ENCODE measurements at regions not wholly inside any gene's neighbourhood (a gene's known extent, or its start where the extent isn't known, plus 50 kb on each side); places are given as distances from the start of the nearest gene placed in this dataset.

GRCh38 chr1:4511374-4511773, 143.0 kb upstream of the AJAP1 start:
- Histone ChIP-seq H3K4me1 (peaks cover 11 to 14% (median 12%) of the 10 kb centered on the region in 4 donors), H3K27me3 (peaks cover 0 to 26% (median 0%) of the 10 kb centered on the region in 4 donors), H3K27ac (replicated peaks in 1 of 4) (no peak overlapping the region), H3K4me3 (no peak overlapping the region), H3K9me3 (no peaks in the 10 kb centered on the region), H3K36me3 (no peaks in the 10 kb centered on the region)
- DNase-seq (ENCODE audit: extremely low spot score) = no peak
- TF ChIP-seq EP300 (IDR thresholded peaks at IDR 0.05) (no peak), CTCF (IDR thresholded peaks at IDR 0.05) (no peak), POLR2AphosphoS5 (IDR thresholded peaks at IDR 0.05) (no peak), POLR2A (IDR thresholded peaks at IDR 0.05; ENCODE audit: low read depth) (no peak)
- 93% methylated on average over 12 of the region's 13 CpGs for WGBS
- intact Hi-C loops (cut with DNase I) = no loop called here

- Histone ChIP-seq H3K27me3 (peaks cover 0 to 30% (median 0%) of the 10 kb centered on the region in 4 donors), H3K9me3 (no peaks in the 10 kb centered on the region)
Measured at GRCh38 chr1:4512636-4513035, 141.8 kb upstream of the AJAP1 start.

GRCh38 chr1:4513685-4514084, 140.7 kb upstream of the AJAP1 start:
- Histone ChIP-seq H3K27me3 (peaks cover 0 to 37% (median 0%) of the 10 kb centered on the region in 4 donors), H3K4me3 (no peak overlapping the region), H3K27ac (replicated peaks in 1 of 4) (no peak overlapping the region), H3K9me3 (no peaks in the 10 kb centered on the region), H3K4me1 (peaks cover 11 to 14% (median 12%) of the 10 kb centered on the region in 4 donors), H3K36me3 (no peaks in the 10 kb centered on the region)
- no peak for DNase-seq (ENCODE audit: extremely low spot score)
- no peak for TF ChIP-seq EP300 (IDR thresholded peaks at IDR 0.05)
- TF ChIP-seq CTCF (IDR thresholded peaks at IDR 0.05) = no peak
- no peak for TF ChIP-seq POLR2AphosphoS5 (IDR thresholded peaks at IDR 0.05)
- TF ChIP-seq POLR2A (IDR thresholded peaks at IDR 0.05; ENCODE audit: low read depth) = no peak
- intact Hi-C loops (cut with DNase I) = no loop called here
- WGBS = 59% methylated on average over 7 of the region's 7 CpGs

More at GRCh38 chr1:4512636-4513035, 141.8 kb upstream of the AJAP1 start:
- H3K36me3 ChIP-seq = no peaks in the 10 kb centered on the region
- TF ChIP-seq POLR2AphosphoS5 (IDR thresholded peaks at IDR 0.05) (peak in 1 of 2 donors; percentile 54), EP300 (IDR thresholded peaks at IDR 0.05) (no peak)
- WGBS = 19% methylated on average over 6 of the region's 6 CpGs
- no peak overlapping the region for H3K4me3 ChIP-seq
- DNase-seq (ENCODE audit: extremely low spot score) = no peak
- H3K27ac ChIP-seq (replicated peaks in 1 of 4) = peak overlapping the region in 2 of 4 donors; percentile 31 to 50
- H3K4me1 ChIP-seq = peaks cover 11 to 14% (median 12%) of the 10 kb centered on the region in 4 donors
- intact Hi-C loops (cut with DNase I) = no loop called here

DNA sequence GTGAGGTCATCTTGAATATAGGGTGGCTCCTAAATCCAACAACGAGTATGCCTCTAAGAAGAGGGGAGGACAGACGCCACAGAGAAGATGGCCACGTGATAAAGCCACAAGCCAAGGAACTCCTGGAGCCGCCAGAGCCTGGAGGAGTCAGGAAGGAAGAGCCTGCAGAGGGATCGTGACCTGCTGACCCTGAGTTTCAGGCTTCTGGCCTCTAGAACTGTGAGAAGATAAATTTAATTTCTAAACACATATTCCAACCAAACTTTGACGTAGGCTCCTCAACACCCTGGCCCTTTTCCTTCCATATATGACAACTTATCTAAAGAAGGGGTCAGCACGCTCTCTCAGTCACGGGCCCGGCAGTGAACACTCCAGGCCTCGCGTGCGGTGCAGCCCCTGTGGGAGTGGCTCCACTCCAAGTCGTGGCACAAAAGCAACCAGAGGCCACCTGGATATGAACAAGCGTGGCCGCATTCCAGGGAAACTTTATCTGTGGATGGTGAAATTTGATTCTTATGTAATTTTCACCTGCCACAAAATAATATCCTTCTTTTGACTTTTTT, 138.6 kb upstream of the AJAP1 start:
- Histone ChIP-seq H3K9me3 (no peaks in the 10 kb centered on the region), H3K27ac (replicated peaks in 1 of 4) (no peak overlapping the region), H3K4me3 (no peak overlapping the region), H3K36me3 (no peaks in the 10 kb centered on the region), H3K27me3 (peaks cover 0 to 37% (median 0%) of the 10 kb centered on the region in 4 donors), H3K4me1 (peaks cover 9 to 14% (median 11%) of the 10 kb centered on the region in 4 donors)
- TF ChIP-seq CTCF (IDR thresholded peaks at IDR 0.05) (no peak), POLR2A (IDR thresholded peaks at IDR 0.05; ENCODE audit: low read depth) (no peak), EP300 (IDR thresholded peaks at IDR 0.05) (no peak), POLR2AphosphoS5 (IDR thresholded peaks at IDR 0.05) (no peak)
- WGBS = 75% methylated on average over 15 of the region's 15 CpGs
- DNase-seq (ENCODE audit: extremely low spot score) = no peak
- intact Hi-C loops (cut with DNase I) = no loop called here

DNA sequence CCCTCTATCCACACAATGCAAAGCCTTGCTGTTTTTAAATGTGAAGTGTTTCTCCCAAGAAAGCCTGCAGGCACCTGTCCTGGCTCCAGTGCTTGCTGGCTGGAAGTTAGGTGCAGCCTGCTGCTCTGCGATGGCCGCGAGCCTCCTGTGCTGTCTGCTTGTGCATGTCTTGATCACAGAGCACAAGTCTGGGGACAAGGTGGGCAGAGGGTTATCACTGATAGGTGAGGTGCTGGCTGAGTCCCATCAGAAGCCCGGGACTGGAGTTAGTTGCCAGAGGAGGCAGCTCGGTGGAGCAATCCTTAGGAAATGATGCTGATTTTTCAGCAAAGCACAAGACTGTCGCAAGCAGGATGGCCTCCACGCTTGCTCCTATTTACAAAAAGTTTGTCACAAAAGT, 137.8 kb upstream of the AJAP1 start:
- Histone ChIP-seq H3K27me3 (peaks cover 0 to 34% (median 0%) of the 10 kb centered on the region in 4 donors), H3K36me3 (no peaks in the 10 kb centered on the region), H3K4me1 (peaks cover 9 to 14% (median 11%) of the 10 kb centered on the region in 4 donors), H3K27ac (replicated peaks in 1 of 4) (no peak overlapping the region), H3K9me3 (no peaks in the 10 kb centered on the region), H3K4me3 (no peak overlapping the region)
- WGBS = 78% methylated on average over 7 of the region's 7 CpGs
- DNase-seq (ENCODE audit: extremely low spot score) = no peak
- TF ChIP-seq CTCF (IDR thresholded peaks at IDR 0.05) (no peak), POLR2AphosphoS5 (IDR thresholded peaks at IDR 0.05) (no peak), POLR2A (IDR thresholded peaks at IDR 0.05; ENCODE audit: low read depth) (no peak), EP300 (IDR thresholded peaks at IDR 0.05) (no peak)
- intact Hi-C loops (cut with DNase I) = no loop called here
